MCF 10A (cell line): ENCODE measurements at regions not wholly inside any gene's neighbourhood (a gene's known extent, or its start where the extent isn't known, plus 50 kb on each side); places are given as distances from the start of the nearest gene placed in this dataset.

Experiments
- BruUV-seq: library from RNA; stranded (reverse); fragments of 400-500 nt; replicated peaks from 2 replicates; lab custom pipeline; 2021; lab: Mats Ljungman, UMichigan
- CTCF ChIA-PET: fragments of 300-600 bp; sonication (Branson Sonifier 250); formaldehyde crosslinking; extraction: SDS; loops from one replicate; lab custom pipeline; 2021; ENCODE audit warnings: antibody characterized with exemption, inconsistent platforms; lab: Yijun Ruan, JAX
- POLR2A ChIA-PET: fragments of 300-600, 350-650 bp; sonication (Branson Sonifier 250); formaldehyde crosslinking; extraction: SDS; loops from one replicate; lab custom pipeline; 2020; ENCODE audit warnings: antibody characterized with exemption, inconsistent platforms; lab: Yijun Ruan, JAX
- DNase-seq: peaks from one replicate; pipeline ENCODE4 v3.0.0-alpha.2; 2018; ENCODE audit not compliant: unreplicated experiment
- H3K27ac Mint-ChIP-seq: one replicate; pipeline ENCODE4 v1.8.0; 2022; ENCODE audit warnings: mild to moderate bottlenecking, low read depth, mixed read lengths; ENCODE audit not compliant: unreplicated experiment
- H3K27me3 Mint-ChIP-seq: one replicate; pipeline ENCODE4 v1.8.0; 2022; ENCODE audit warnings: mixed read lengths; ENCODE audit not compliant: insufficient read depth, unreplicated experiment
- H3K36me3 Mint-ChIP-seq: one replicate; pipeline ENCODE4 v1.8.0; 2022; ENCODE audit warnings: mild to moderate bottlenecking, moderate library complexity, mixed read lengths; ENCODE audit not compliant: insufficient read depth, unreplicated experiment
- H3K4me1 Mint-ChIP-seq: one replicate; pipeline ENCODE4 v1.8.0; 2022; ENCODE audit warnings: mixed read lengths; ENCODE audit not compliant: insufficient read depth, unreplicated experiment
- H3K4me3 Mint-ChIP-seq: one replicate; pipeline ENCODE4 v1.8.0; 2022; ENCODE audit warnings: mild to moderate bottlenecking, moderate library complexity, mixed read lengths; ENCODE audit not compliant: unreplicated experiment
- H3K9me3 Mint-ChIP-seq: one replicate; pipeline ENCODE4 v1.8.0; 2022; ENCODE audit warnings: mixed read lengths; ENCODE audit not compliant: unreplicated experiment
- CTCF ChIP-seq: fragments of 200-600 bp; IDR thresholded peaks from one replicate; pipeline ENCODE4 v1.8.0; 2022; ENCODE audit warnings: antibody characterized with exemption, mild to moderate bottlenecking; ENCODE audit not compliant: unreplicated experiment
- intact Hi-C: fragments of 100-400 bp; cut with micrococcal nuclease; formaldehyde crosslinking; loops from 2 replicates; pipeline ENCODE4 v1.14.1; 2022

GRCh38 chr5:34483442-34484033 lies 172.6 kb upstream of the RAI14 start:
- peaks cover 23% of the 10 kb centered on the region for H3K4me1 Mint-ChIP-seq
- no peaks in the 10 kb centered on the region for H3K9me3 Mint-ChIP-seq
- TF ChIP-seq CTCF, result no peak
- no peaks in the 10 kb centered on the region for H3K36me3 Mint-ChIP-seq
- no TSS peak for BruUV-seq
- no peak overlapping the region for H3K4me3 Mint-ChIP-seq
- ChIA-PET POLR2A (no interaction called here), CTCF (interaction anchor here (1.3 to 24.6 kb wide), 2 partner anchors 30 to 416 kb away, joined by 5 to 468 read pairs; no protein-coding TSS in a partner anchor)
- intact Hi-C loops, result no loop called here
- no peak for DNase-seq
- H3K27ac Mint-ChIP-seq, result no peak overlapping the region
- peaks cover 26% of the 10 kb centered on the region for H3K27me3 Mint-ChIP-seq

GRCh38 chr5:34484216-34484920 lies 171.8 kb upstream of the RAI14 start:
- ChIA-PET CTCF (interaction anchor here (0.6 to 24.6 kb wide), 13 partner anchors 8 to 519 kb away, joined by 3 to 468 read pairs (median 6); no protein-coding TSS in a partner anchor), POLR2A (interaction anchor here (0.9 to 3.4 kb wide), 2 partner anchors 408 to 414 kb away, joined by 3 to 16 read pairs; no protein-coding TSS in a partner anchor)
- TF ChIP-seq CTCF, result no peak
- Mint-ChIP-seq H3K27me3 (peaks cover 23% of the 10 kb centered on the region), H3K9me3 (no peaks in the 10 kb centered on the region), H3K27ac (no peak overlapping the region), H3K4me1 (peaks cover 29% of the 10 kb centered on the region), H3K4me3 (no peak overlapping the region), H3K36me3 (no peaks in the 10 kb centered on the region)
- BruUV-seq, result no TSS peak
- no peak for DNase-seq
- intact Hi-C loops, result no loop called here

- Mint-ChIP-seq H3K9me3 (no peaks in the 10 kb centered on the region), H3K27me3 (peaks cover 10% of the 10 kb centered on the region), H3K36me3 (no peaks in the 10 kb centered on the region), H3K27ac (no peak overlapping the region), H3K4me3 (no peak overlapping the region), H3K4me1 (peaks cover 29% of the 10 kb centered on the region)
- CTCF ChIA-PET, result interaction anchor here (0.5 to 24.6 kb wide), 31 partner anchors 9 to 1573 kb away, joined by 3 to 468 read pairs (median 5); partner anchors contain the start of gene RAD1
- intact Hi-C loops, result loop anchor here (1.0 kb wide), 3 partner anchors 38 to 518 kb away; no protein-coding TSS in a partner anchor
- POLR2A ChIA-PET, result interaction anchor here (0.6 to 3.4 kb wide), 6 partner anchors 42 to 413 kb away, joined by 3 to 16 read pairs (median 4); partner anchors contain the start of gene RAI14
- BruUV-seq, result no TSS peak
- TF ChIP-seq CTCF, result no peak
- DNase-seq, result no peak
These were observed 170.4 kb upstream of the RAI14 start for GRCh38 chr5:34485768-34486030.

- ChIA-PET POLR2A (interaction anchor here (0.6 to 3.4 kb wide), 8 partner anchors 13 to 429 kb away, joined by 3 to 16 read pairs (median 5); partner anchors contain the start of genes BRIX1, RAD1 and RAI14), CTCF (interaction anchor here (0.5 to 24.6 kb wide), 39 partner anchors 8 to 1456 kb away, joined by 3 to 468 read pairs (median 4); partner anchors contain the start of gene RAD1)
- Mint-ChIP-seq H3K36me3 (no peaks in the 10 kb centered on the region), H3K9me3 (no peaks in the 10 kb centered on the region), H3K4me3 (no peak overlapping the region), H3K27ac (no peak overlapping the region), H3K27me3 (peaks cover 4% of the 10 kb centered on the region), H3K4me1 (peaks cover 29% of the 10 kb centered on the region)
- peak; percentile 74 for TF ChIP-seq CTCF
- peak; percentile 91 for DNase-seq
- BruUV-seq, result no TSS peak
- intact Hi-C loops, result loop anchor here (1.0 kb wide), 3 partner anchors 37 to 517 kb away; no protein-coding TSS in a partner anchor
These were observed 169.8 kb upstream of the RAI14 start for GRCh38 chr5:34486160-34486848.
